Sigmoid colon (tissue), 6 donors: ENCODE measurements at regions not wholly inside any gene's neighbourhood (a gene's known extent, or its start where the extent isn't known, plus 50 kb on each side); places are given as distances from the start of the nearest gene placed in this dataset.

Experiments
- DNase-seq: peaks from one replicate; pipeline ENCODE4 v3.0.0-alpha.2; 2019
- H3K27ac ChIP-seq, 4 donors: fragments of 200-600 bp; sonication (generic); one replicate each; pipeline ENCODE4 v1.5.1; 2016 to 2019; ENCODE audit warnings: mild to moderate bottlenecking in 1 of 4
- H3K27me3 ChIP-seq, 3 donors: fragments of 200-600 bp; sonication (generic); one replicate each; pipeline ENCODE4 v1.5.1; 2019; ENCODE audit warnings: mild to moderate bottlenecking in 1 of 3
- H3K36me3 ChIP-seq, 4 donors: fragments of 200-600 bp; sonication (generic); one replicate each; pipeline ENCODE4 v1.5.1; 2016 to 2019
- H3K4me1 ChIP-seq, 4 donors: fragments of 200-600 bp; sonication (generic); one replicate each; pipeline ENCODE4 v1.5.1; 2017 to 2019
- H3K4me3 ChIP-seq, 4 donors: fragments of 200-600 bp; sonication (generic); one replicate each; pipeline ENCODE4 v1.5.1; 2017 to 2019; ENCODE audit warnings: mild to moderate bottlenecking in 2 of 4, moderate library complexity in 1 of 4
- H3K9me3 ChIP-seq, 4 donors: fragments of 200-600 bp in 3 of 4; sonication (generic) in 3 of 4; one replicate each; pipeline versions ENCODE4 v1.5.1 to v1.6.1; 2013 to 2019
- CTCF ChIP-seq, 4 experiments: fragments of 450-650 bp in 3 of 4; fragments of 200-600 bp in 1 of 4; IDR thresholded peaks; one replicate each; pipeline ENCODE4 v1.5.1; 2016 to 2019; ENCODE audit warnings: antibody characterized with exemption in 4 of 4, mild to moderate bottlenecking in 3 of 4, moderate library complexity in 2 of 4
- EP300 ChIP-seq, 4 donors: sonication (generic); formaldehyde crosslinking; IDR thresholded peaks; one replicate each; pipeline ENCODE4 v1.6.1; 2017; ENCODE audit warnings: antibody characterized with exemption in 4 of 4
- POLR2A ChIP-seq, 2 donors: fragments of 450-650 bp; IDR thresholded peaks; one replicate each; pipeline ENCODE4 v1.6.1; 2016; ENCODE audit warnings: antibody characterized with exemption in 2 of 2, mild to moderate bottlenecking in 2 of 2, moderate library complexity in 2 of 2
- POLR2AphosphoS5 ChIP-seq, 4 donors: sonication (generic); formaldehyde crosslinking; IDR thresholded peaks; one replicate each; pipeline ENCODE4 v1.6.1; 2017; ENCODE audit warnings: antibody characterized with exemption in 4 of 4
- WGBS, 2 donors: extraction: QIAGEN DNeasy Blood & Tissue Kit; methylation state at CpG; one replicate each; pipeline ENCODE4 v1.1.7; 2013; 5-methylcytosine and 5-hydroxymethylcytosine counted together
- intact Hi-C: fragments of 100-400 bp; cut with DNase I; formaldehyde crosslinking; loops from one replicate; pipeline ENCODE4 v1.15.1; 2023
- donor health status: healthy with polysubstance abuse.
- donor health status: healthy.

DNA sequence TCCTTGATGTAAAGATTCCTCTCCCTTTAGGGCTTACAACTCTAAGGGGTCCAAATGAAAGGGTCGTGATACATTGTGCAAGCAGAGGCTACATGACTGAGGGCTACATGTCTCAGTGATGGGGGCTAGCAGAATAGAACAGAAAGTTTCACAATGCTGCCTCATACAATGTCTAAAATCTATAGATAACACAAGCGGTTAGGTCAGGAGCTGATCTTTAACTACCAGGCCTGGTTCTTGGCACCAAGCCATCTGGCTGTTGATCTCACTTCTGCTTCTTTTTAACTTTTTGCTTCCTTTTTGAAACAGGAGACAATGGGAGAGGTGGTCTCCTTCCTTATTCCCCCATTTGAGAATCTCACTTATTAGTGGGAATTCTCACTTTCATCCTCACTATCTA lies 710.2 kb downstream of the AMY1C start:
- Histone ChIP-seq H3K4me1 (no peaks in the 10 kb centered on the region), H3K9me3 (peaks cover 0 to 14% (median 3%) of the 10 kb centered on the region in 4 donors), H3K36me3 (no peaks in the 10 kb centered on the region), H3K27ac (no peak overlapping the region), H3K27me3 (no peaks in the 10 kb centered on the region), H3K4me3 (no peak overlapping the region)
- intact Hi-C loops: no loop called here
- TF ChIP-seq POLR2AphosphoS5 (IDR thresholded peaks at IDR 0.05) (no peak), POLR2A (IDR thresholded peaks at IDR 0.05) (no peak), CTCF (IDR thresholded peaks at IDR 0.05) (no peak), EP300 (IDR thresholded peaks at IDR 0.05) (no peak)
- DNase-seq: no peak
- 61 to 77% methylated on average over 2 of the region's 2 CpGs for WGBS, 2 donors

GRCh38 chr1:104460880-104461279 lies 711.2 kb downstream of the AMY1C start:
- H3K27me3 ChIP-seq: no peaks in the 10 kb centered on the region
- H3K4me3 ChIP-seq: no peak overlapping the region
- intact Hi-C loops: no loop called here
- no peak for TF ChIP-seq EP300 (IDR thresholded peaks at IDR 0.05)
- no peak for TF ChIP-seq CTCF (IDR thresholded peaks at IDR 0.05)
- TF ChIP-seq POLR2A (IDR thresholded peaks at IDR 0.05): no peak
- TF ChIP-seq POLR2AphosphoS5 (IDR thresholded peaks at IDR 0.05): no peak
- 95 to 96% methylated on average over 1 of the region's 1 CpG for WGBS, 2 donors
- H3K36me3 ChIP-seq: no peaks in the 10 kb centered on the region
- H3K27ac ChIP-seq: no peak overlapping the region
- no peaks in the 10 kb centered on the region for H3K4me1 ChIP-seq
- peaks cover 0 to 12% (median 3%) of the 10 kb centered on the region in 4 donors for H3K9me3 ChIP-seq
- no peak for DNase-seq

DNA sequence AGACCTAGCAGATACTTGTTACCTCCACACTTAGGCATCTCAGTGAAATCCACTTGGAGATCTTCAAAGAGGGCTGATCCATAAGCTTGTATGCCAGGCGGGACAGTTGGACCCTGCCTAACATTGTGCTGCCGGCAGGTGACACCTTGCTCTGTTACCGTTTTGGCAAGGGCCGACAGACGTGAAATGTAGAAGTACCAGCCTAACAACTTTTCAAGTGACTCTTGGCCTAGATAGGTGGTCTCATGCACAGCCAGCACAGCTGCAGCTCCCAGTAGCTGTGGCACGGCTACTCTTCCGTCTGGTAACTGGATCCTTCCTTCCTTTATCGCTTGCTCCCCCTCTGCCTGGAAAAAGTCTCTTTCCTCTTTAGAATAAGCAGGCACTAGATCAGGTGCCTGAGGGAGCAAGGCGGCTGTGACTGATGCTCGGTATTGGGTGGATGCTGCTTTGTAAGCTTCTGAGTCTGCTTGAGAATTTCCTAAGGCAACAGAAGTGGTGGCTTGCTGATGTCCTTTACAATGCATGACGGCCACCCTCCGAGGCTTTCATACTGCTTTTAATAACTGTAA lies 713.5 kb downstream of the AMY1C start:
- intact Hi-C loops: no loop called here
- TF ChIP-seq POLR2A (IDR thresholded peaks at IDR 0.05) (no peak), EP300 (IDR thresholded peaks at IDR 0.05) (no peak), CTCF (IDR thresholded peaks at IDR 0.05) (no peak), POLR2AphosphoS5 (IDR thresholded peaks at IDR 0.05) (no peak)
- 92 to 93% methylated on average over 12 of the region's 12 CpGs for WGBS, 2 donors

DNA sequence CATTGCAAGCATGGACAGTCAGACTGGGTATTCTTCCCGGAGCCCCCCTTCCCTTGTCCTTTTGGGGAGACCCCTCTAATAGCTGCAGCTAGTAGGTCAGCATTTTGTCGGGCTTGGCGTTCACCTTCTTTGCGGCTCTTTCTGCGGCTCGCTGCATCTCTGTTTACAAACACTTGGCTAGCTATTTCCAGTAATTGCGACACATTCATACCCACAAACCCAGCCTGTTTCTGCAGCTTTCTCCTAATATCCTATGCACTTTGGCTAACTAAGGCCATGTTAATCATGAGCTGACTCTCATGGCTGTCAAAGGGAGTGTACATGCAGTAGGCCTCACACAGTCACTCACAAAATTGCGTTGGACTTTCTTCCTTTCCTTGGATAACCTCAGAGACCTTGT lies 716.4 kb downstream of the AMY1C start:
- DNase-seq: no peak
- no peak overlapping the region for H3K4me3 ChIP-seq
- TF ChIP-seq EP300 (IDR thresholded peaks at IDR 0.05) (no peak), POLR2A (IDR thresholded peaks at IDR 0.05) (no peak), CTCF (IDR thresholded peaks at IDR 0.05) (no peak), POLR2AphosphoS5 (IDR thresholded peaks at IDR 0.05) (no peak)
- no peaks in the 10 kb centered on the region for H3K27me3 ChIP-seq
- 91 to 93% methylated on average over 8 of the region's 8 CpGs for WGBS, 2 donors
- peaks cover 0 to 11% (median under 1%) of the 10 kb centered on the region in 4 donors for H3K9me3 ChIP-seq
- no peaks in the 10 kb centered on the region for H3K4me1 ChIP-seq
- H3K36me3 ChIP-seq: no peaks in the 10 kb centered on the region
- no peak overlapping the region for H3K27ac ChIP-seq
- intact Hi-C loops: no loop called here

More for the DNA sequence above, 713.5 kb downstream of the AMY1C start:
- Histone ChIP-seq H3K27ac (no peak overlapping the region), H3K27me3 (no peaks in the 10 kb centered on the region), H3K36me3 (no peaks in the 10 kb centered on the region), H3K4me1 (no peaks in the 10 kb centered on the region), H3K9me3 (peaks cover 0 to 15% (median 4%) of the 10 kb centered on the region in 4 donors), H3K4me3 (no peak overlapping the region)
- no peak for DNase-seq

GRCh38 chr1:104467590-104467989 lies 717.9 kb downstream of the AMY1C start:
- no peaks in the 10 kb centered on the region for H3K4me1 ChIP-seq
- no peak overlapping the region for H3K4me3 ChIP-seq
- WGBS, 2 donors: 66 to 73% methylated on average over 5 of the region's 5 CpGs
- intact Hi-C loops: no loop called here
- H3K27ac ChIP-seq: no peak overlapping the region
- DNase-seq: no peak
- H3K27me3 ChIP-seq: no peaks in the 10 kb centered on the region
- peaks cover 0 to 11% (median under 1%) of the 10 kb centered on the region in 4 donors for H3K9me3 ChIP-seq
- TF ChIP-seq EP300 (IDR thresholded peaks at IDR 0.05) (no peak), CTCF (IDR thresholded peaks at IDR 0.05) (no peak), POLR2A (IDR thresholded peaks at IDR 0.05) (no peak), POLR2AphosphoS5 (IDR thresholded peaks at IDR 0.05) (no peak)
- H3K36me3 ChIP-seq: no peaks in the 10 kb centered on the region
